ENCODE measurements at regions not wholly inside any gene's neighbourhood (a gene's known extent, or its start where the extent isn't known, plus 50 kb on each side); places are given as distances from the start of the nearest gene placed in this dataset.

DNA sequence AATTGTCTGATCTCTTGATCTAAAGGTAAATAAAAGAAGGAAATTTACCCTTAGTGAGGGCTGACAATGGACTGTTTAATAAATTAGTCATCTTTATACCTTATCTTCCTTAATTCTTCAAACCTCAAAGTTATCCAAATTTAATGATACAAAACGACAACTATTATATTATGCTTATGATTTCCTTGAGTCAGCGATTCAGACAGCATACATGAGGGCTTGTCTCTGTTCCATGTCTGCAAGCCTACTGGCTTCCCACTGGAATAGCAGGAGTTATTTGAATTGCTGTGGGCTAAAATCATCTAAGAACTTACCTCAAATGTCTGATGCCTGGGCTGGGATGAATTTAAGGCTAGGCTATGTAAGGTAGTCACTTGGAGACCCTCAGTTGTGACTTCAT is 197.2 kb upstream of the MDGA2 start:
- DNase-seq (no peak), ATAC-seq (ENCODE audit: low read depth) (no peak)
- intact Hi-C loops (cut with micrococcal nuclease), result no loop called here
- ChIA-PET POLR2A (no interaction called here), CTCF (no interaction called here)
- no peaks in the 10 kb centered on the region for H3K27me3 ChIP-seq (replicated peaks in 1 of 4; ENCODE audit: control extremely low read depth in 1 of 4, control insufficient read depth in 3 of 4, insufficient read depth in 4 of 4, low read length in 3 of 4)
- H3K9me3 ChIP-seq (ENCODE audit: control extremely low read depth in 1 of 3, control insufficient read depth in 2 of 3, insufficient read depth in 1 of 3, low read length in 2 of 3), result no peaks in the 10 kb centered on the region
- no peaks in the 10 kb centered on the region for H3K79me2 ChIP-seq (ENCODE audit: control insufficient read depth, insufficient read depth, low read length)
- Mint-ChIP-seq H3K27me3 (no peaks in the 10 kb centered on the region), H3K4me3 (no peak overlapping the region), H3K27ac (no peak overlapping the region), H3K9me3 (ENCODE audit: insufficient read depth) (no peaks in the 10 kb centered on the region), H3K4me1 (no peaks in the 10 kb centered on the region)
- TF ChIP-seq, protein P1, sequence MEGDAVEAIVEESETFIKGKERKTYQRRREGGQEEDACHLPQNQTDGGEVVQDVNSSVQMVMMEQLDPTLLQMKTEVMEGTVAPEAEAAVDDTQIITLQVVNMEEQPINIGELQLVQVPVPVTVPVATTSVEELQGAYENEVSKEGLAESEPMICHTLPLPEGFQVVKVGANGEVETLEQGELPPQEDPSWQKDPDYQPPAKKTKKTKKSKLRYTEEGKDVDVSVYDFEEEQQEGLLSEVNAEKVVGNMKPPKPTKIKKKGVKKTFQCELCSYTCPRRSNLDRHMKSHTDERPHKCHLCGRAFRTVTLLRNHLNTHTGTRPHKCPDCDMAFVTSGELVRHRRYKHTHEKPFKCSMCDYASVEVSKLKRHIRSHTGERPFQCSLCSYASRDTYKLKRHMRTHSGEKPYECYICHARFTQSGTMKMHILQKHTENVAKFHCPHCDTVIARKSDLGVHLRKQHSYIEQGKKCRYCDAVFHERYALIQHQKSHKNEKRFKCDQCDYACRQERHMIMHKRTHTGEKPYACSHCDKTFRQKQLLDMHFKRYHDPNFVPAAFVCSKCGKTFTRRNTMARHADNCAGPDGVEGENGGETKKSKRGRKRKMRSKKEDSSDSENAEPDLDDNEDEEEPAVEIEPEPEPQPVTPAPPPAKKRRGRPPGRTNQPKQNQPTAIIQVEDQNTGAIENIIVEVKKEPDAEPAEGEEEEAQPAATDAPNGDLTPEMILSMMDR (IDR thresholded peaks at IDR 0.05), result no peak
- TF ChIP-seq EZH2 (IDR thresholded peaks at IDR 0.05; ENCODE audit: borderline replicate concordance, insufficient read depth, low read depth, low read length, poor library complexity, severe bottlenecking), result no peak
- no peak overlapping the region for H3K9ac ChIP-seq (ENCODE audit: low read length)
- H3K4me3 ChIP-seq (ENCODE audit: control extremely low read depth in 1 of 5, extremely low read depth in 1 of 5, insufficient read depth in 1 of 5, low read depth in 2 of 5, low read length in 4 of 5), result no peak overlapping the region
- no CpG with 5 or more reads among the region's 2 CpGs for WGBS (ENCODE audit: insufficient coverage)
- H3K27ac ChIP-seq (ENCODE audit: low read length in 2 of 2), result no peak overlapping the region
- no peaks in the 10 kb centered on the region for H4K20me1 ChIP-seq (ENCODE audit: control insufficient read depth, insufficient read depth, low read length, poor library complexity, severe bottlenecking)
- H2AFZ ChIP-seq (ENCODE audit: insufficient read depth, low read depth, low read length, poor library complexity, severe bottlenecking), result no peak overlapping the region
- H3K4me1 ChIP-seq (ENCODE audit: control insufficient read depth in 2 of 2, insufficient read depth in 2 of 2, low read length in 2 of 2), result no peaks in the 10 kb centered on the region
- H3K36me3 ChIP-seq (replicated peaks in 1 of 2; ENCODE audit: control extremely low read depth in 1 of 2, control insufficient read depth in 1 of 2, extremely low read depth in 1 of 2, insufficient read depth in 2 of 2, low read length in 1 of 2), result no peaks in the 10 kb centered on the region
- H3K4me2 ChIP-seq (replicated peaks; ENCODE audit: low read depth, low read length, poor library complexity, severe bottlenecking), result no peak overlapping the region

DNA sequence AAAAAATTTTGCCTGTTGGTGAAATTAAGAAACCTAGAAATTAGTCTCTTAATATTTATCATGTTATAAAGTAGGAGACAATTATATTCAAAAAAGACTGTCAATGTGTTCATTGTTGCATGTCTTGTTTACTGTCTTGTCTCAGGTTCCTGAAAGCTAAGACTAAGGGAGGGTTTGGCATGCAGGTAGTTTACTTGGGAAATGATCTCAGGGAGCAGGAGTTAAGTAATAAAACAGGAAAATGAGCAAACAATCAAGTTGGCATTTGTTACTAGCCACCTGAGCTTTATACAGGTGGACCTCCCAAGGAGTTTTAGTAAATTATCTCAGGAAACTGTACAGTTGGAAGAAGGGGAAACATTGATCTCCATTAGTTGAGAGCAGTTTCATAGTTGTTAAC is 188.0 kb upstream of the MDGA2 start:
- H2AFZ ChIP-seq (ENCODE audit: insufficient read depth, low read depth, low read length, poor library complexity, severe bottlenecking), result no peak overlapping the region
- no peaks in the 10 kb centered on the region for H3K9me3 ChIP-seq (ENCODE audit: control extremely low read depth in 1 of 3, control insufficient read depth in 2 of 3, insufficient read depth in 1 of 3, low read length in 2 of 3)
- POLR2A ChIA-PET, result no interaction called here
- H4K20me1 ChIP-seq (ENCODE audit: control insufficient read depth, insufficient read depth, low read length, poor library complexity, severe bottlenecking), result no peaks in the 10 kb centered on the region
- intact Hi-C loops (cut with micrococcal nuclease), result no loop called here
- H3K4me3 ChIP-seq (ENCODE audit: control extremely low read depth in 1 of 5, extremely low read depth in 1 of 5, insufficient read depth in 1 of 5, low read depth in 2 of 5, low read length in 4 of 5), result no peak overlapping the region
- no peak overlapping the region for H3K4me2 ChIP-seq (replicated peaks; ENCODE audit: low read depth, low read length, poor library complexity, severe bottlenecking)
- Mint-ChIP-seq H3K27me3 (no peaks in the 10 kb centered on the region), H3K27ac (no peak overlapping the region), H3K4me1 (no peaks in the 10 kb centered on the region), H3K4me3 (no peak overlapping the region), H3K9me3 (ENCODE audit: insufficient read depth) (no peaks in the 10 kb centered on the region)
- no peaks in the 10 kb centered on the region for H3K36me3 ChIP-seq (replicated peaks in 1 of 2; ENCODE audit: control extremely low read depth in 1 of 2, control insufficient read depth in 1 of 2, extremely low read depth in 1 of 2, insufficient read depth in 2 of 2, low read length in 1 of 2)
- ATAC-seq (ENCODE audit: low read depth) (no peak), DNase-seq (no peak)
- no peaks in the 10 kb centered on the region for H3K27me3 ChIP-seq (replicated peaks in 1 of 4; ENCODE audit: control extremely low read depth in 1 of 4, control insufficient read depth in 3 of 4, insufficient read depth in 4 of 4, low read length in 3 of 4)
- H3K79me2 ChIP-seq (ENCODE audit: control insufficient read depth, insufficient read depth, low read length), result no peaks in the 10 kb centered on the region
- no peak overlapping the region for H3K27ac ChIP-seq (ENCODE audit: low read length in 2 of 2)
- no peaks in the 10 kb centered on the region for H3K4me1 ChIP-seq (ENCODE audit: control insufficient read depth in 2 of 2, insufficient read depth in 2 of 2, low read length in 2 of 2)
- CTCF ChIA-PET, result no interaction called here
- TF ChIP-seq, protein P1 (IDR thresholded peaks at IDR 0.05), result no peak
- TF ChIP-seq EZH2 (IDR thresholded peaks at IDR 0.05; ENCODE audit: borderline replicate concordance, insufficient read depth, low read depth, low read length, poor library complexity, severe bottlenecking), result no peak
- H3K9ac ChIP-seq (ENCODE audit: low read length), result no peak overlapping the region
